HepG2 (cell line): ENCODE measurements at regions not wholly inside any gene's neighbourhood (a gene's known extent, or its start where the extent isn't known, plus 50 kb on each side); places are given as distances from the start of the nearest gene placed in this dataset.

Experiments
- ATAC-seq: fragments of 200-7000 bp; cut with Tn5 transposase; 3 replicates; pipeline ENCODE4 v1.9.1; 2020; ENCODE audit warnings: mild to moderate bottlenecking, moderate library complexity
- BruUV-seq: library from RNA; stranded (reverse); fragments of 400-500 nt; replicated peaks from 2 replicates; lab custom pipeline; 2021; lab: Mats Ljungman, UMichigan
- CTCF ChIA-PET: fragments of 300-600 bp; formaldehyde crosslinking; extraction: SDS; loops from one replicate; lab custom pipeline; 2021; ENCODE audit warnings: low total read pairs, inconsistent platforms, low intra/inter-chr PET ratio; lab: Yijun Ruan, JAX
- POLR2A ChIA-PET: fragments of 350-600 bp; sonication (Branson Sonifier 250); formaldehyde crosslinking; loops from one replicate; lab custom pipeline; 2020; ENCODE audit warnings: antibody characterized with exemption, inconsistent platforms; lab: Yijun Ruan, JAX
- DNase-seq: peaks from one replicate; pipeline ENCODE4 v3.0.0-alpha.2; 2015; ENCODE audit warnings: low spot score
- FAIRE-seq: peaks from 3 replicates; lab custom pipeline; 2011; peaks lifted over from hg19 to GRCh38; lab: Jason Lieb, UNC
- H2AFZ ChIP-seq: one replicate; pipeline ENCODE4 v1.6.1; 2011; ENCODE audit warnings: low read length, inconsistent platforms
- H3K27ac ChIP-seq: fragments of 300-600 bp; 3 replicates; pipeline ENCODE4 v1.8.0; 2011; ENCODE audit warnings: mixed run types, mild to moderate bottlenecking, mixed read lengths, low read length, inconsistent platforms; ENCODE audit not compliant: insufficient read depth; ENCODE audit errors: extremely low read length
- H3K27me3 ChIP-seq, 2 experiments: fragments of 200-600 bp in 1 of 2; 2 replicates in 1 of 2; 3 replicates in 1 of 2; pipeline versions ENCODE4 v1.6.0 to v1.8.0; 2011; ENCODE audit warnings: low read length in 2 of 2, mild to moderate bottlenecking in 2 of 2, moderate library complexity in 2 of 2, inconsistent platforms in 1 of 2; ENCODE audit not compliant: insufficient read depth in 2 of 2, control insufficient read depth in 1 of 2
- H3K36me3 ChIP-seq, 2 experiments: fragments of 200-600 bp in 1 of 2; replicated peaks in 1 of 2; 2 replicates in 1 of 2; 3 replicates in 1 of 2; pipeline versions ENCODE4 v1.5.1 to v1.8.0; 2011; ENCODE audit warnings: low read length in 2 of 2, inconsistent platforms in 1 of 2; ENCODE audit not compliant: insufficient read depth in 2 of 2, control insufficient read depth in 1 of 2
- H3K4me1 ChIP-seq: 2 replicates; pipeline ENCODE4 v1.5.1; 2012; ENCODE audit warnings: low read length, inconsistent platforms; ENCODE audit not compliant: insufficient read depth
- H3K4me2 ChIP-seq: 2 replicates; pipeline ENCODE4 v1.6.0; 2011; ENCODE audit warnings: low read depth, low read length, inconsistent platforms
- H3K4me3 ChIP-seq, 3 experiments: fragments of 200-600 bp in 1 of 3; sonication (generic), shearing (Covaris generic) in 1 of 3; replicated peaks in 1 of 3; 2 replicates each; pipeline ENCODE4 v1.5.1; 2011 to 2016; ENCODE audit warnings: low read length in 3 of 3, inconsistent platforms in 2 of 3, low read depth in 2 of 3, mild to moderate bottlenecking in 2 of 3, control low read depth in 1 of 3, mixed read lengths in 1 of 3; ENCODE audit not compliant: insufficient read depth in 1 of 3
- H3K79me2 ChIP-seq: one replicate; pipeline ENCODE4 v1.6.1; 2011; ENCODE audit warnings: low read length, inconsistent platforms; ENCODE audit not compliant: insufficient read depth
- H3K9ac ChIP-seq: 2 replicates; pipeline ENCODE4 v1.6.0; 2011; ENCODE audit warnings: mild to moderate bottlenecking, low read depth, low read length, inconsistent platforms; ENCODE audit not compliant: insufficient read depth
- H3K9me3 ChIP-seq: 2 replicates; pipeline ENCODE4 v1.5.1; 2012; ENCODE audit warnings: mild to moderate bottlenecking, low read length
- H4K20me1 ChIP-seq: 2 replicates; pipeline ENCODE4 v1.6.0; 2011; ENCODE audit warnings: inconsistent platforms, mild to moderate bottlenecking, low read length, moderate library complexity; ENCODE audit not compliant: insufficient read depth
- HDAC2 ChIP-seq: sonication (generic); formaldehyde crosslinking; IDR thresholded peaks from 2 replicates; pipeline ENCODE4 v1.4.0; 2020; ENCODE audit warnings: missing genetic modification reagents
- MAZ ChIP-seq, 2 experiments: sonication (generic) in 1 of 2; formaldehyde crosslinking in 1 of 2; IDR thresholded peaks; 2 replicates each; pipeline versions ENCODE4 v1.5.0 to v1.6.1; 2012 to 2020; ENCODE audit warnings: low read depth in 2 of 2, mild to moderate bottlenecking in 2 of 2, borderline replicate concordance in 1 of 2, improper control_type of control experiment in 1 of 2, low read length in 1 of 2, missing genetic modification reagents in 1 of 2, moderate library complexity in 1 of 2
- POLR2AphosphoS2 ChIP-seq: IDR thresholded peaks from 2 replicates; pipeline ENCODE4 v1.6.1; 2011; ENCODE audit warnings: low read depth, low read length, improper control_type of control experiment
- SKI ChIP-seq: fragments of 450-650 bp; IDR thresholded peaks from one replicate; pipeline ENCODE4 v1.6.1; 2018; ENCODE audit warnings: mild to moderate bottlenecking; ENCODE audit not compliant: partially characterized antibody
- SPEN ChIP-seq: sonication (generic); formaldehyde crosslinking; IDR thresholded peaks from 2 replicates; pipeline ENCODE4 v1.5.1; 2020; ENCODE audit warnings: low read depth, mild to moderate bottlenecking, missing genetic modification reagents
- TEAD2 ChIP-seq: sonication (generic); formaldehyde crosslinking; IDR thresholded peaks from 2 replicates; pipeline ENCODE4 v1.9.0; 2021; ENCODE audit warnings: missing genetic modification reagents
- ZNF530 ChIP-seq: sonication (generic); formaldehyde crosslinking; IDR thresholded peaks from 2 replicates; pipeline ENCODE4 v1.5.0; 2020; ENCODE audit warnings: low read depth, mild to moderate bottlenecking, missing genetic modification reagents
- WGBS: methylation state at CpG from one replicate; pipeline ENCODE4 v1.1.6; 2017; ENCODE audit warnings: low lambda C conversion rate; 5-methylcytosine and 5-hydroxymethylcytosine counted together
- in situ Hi-C: cut with HindIII; loops from 2 replicates; pipeline ENCODE4 v1.10.0; 2017; ENCODE audit warnings: low pct_unique_long_range_greater_than_20kb; ENCODE audit not compliant: extremely low pct_ligation_motif_present
- intact Hi-C: fragments of 100-400 bp; cut with micrococcal nuclease; formaldehyde crosslinking; loops from one replicate; pipeline ENCODE4 v1.10.0; 2022; ENCODE audit not compliant: unreplicated experiment
- TF ChIP-seq, protein P1 (sequence below): sonication (generic); formaldehyde crosslinking; IDR thresholded peaks from 2 replicates; pipeline ENCODE4 v1.4.0; 2020; ENCODE audit warnings: missing genetic modification reagents
- TF ChIP-seq, protein P2 (sequence below): IDR thresholded peaks from 2 replicates; pipeline ENCODE4 v1.4.0; 2020; ENCODE audit warnings: mild to moderate bottlenecking, missing genetic modification reagents

DNA sequence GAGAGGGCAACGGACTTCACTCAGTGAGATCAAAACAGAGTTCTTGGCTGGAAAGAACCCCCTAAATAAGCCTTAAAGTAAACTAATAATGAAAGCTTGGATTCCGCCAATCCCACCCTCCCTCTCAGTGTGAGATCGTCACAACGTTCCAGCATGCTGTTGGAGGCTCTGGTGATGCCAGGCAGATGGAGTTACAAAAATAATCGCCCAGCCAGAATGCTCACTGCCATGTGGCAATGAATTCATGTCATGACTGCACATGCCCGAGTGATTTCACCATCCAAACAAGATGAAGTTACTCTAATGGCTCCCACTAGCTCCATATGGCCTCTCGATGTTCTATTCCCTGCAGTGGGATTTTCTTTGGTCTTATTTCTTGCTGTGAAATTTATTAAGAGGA lies 248.0 kb downstream of the SPATA18 start:
- Histone ChIP-seq H3K9ac (no peak overlapping the region), H3K4me1 (no peaks in the 10 kb centered on the region), H2AFZ (no peak overlapping the region), H3K4me3 (no peak overlapping the region), H3K4me2 (no peak overlapping the region), H3K36me3 (no peaks in the 10 kb centered on the region), H3K27ac (no peak overlapping the region), H3K9me3 (no peaks in the 10 kb centered on the region), H4K20me1 (no peaks in the 10 kb centered on the region), H3K79me2 (no peaks in the 10 kb centered on the region), H3K27me3 (no peaks in the 10 kb centered on the region)
- WGBS = 41% methylated on average over 7 of the region's 7 CpGs
- FAIRE-seq (no peak), DNase-seq (no peak), ATAC-seq (no peak)
- in situ Hi-C loops (no loop called here), intact Hi-C loops (no loop called here)
- TF ChIP-seq ZNF530 (CRISPR knock-in tag) = no peak
- no peak for TF ChIP-seq HDAC2 (CRISPR knock-in tag)
- no peak for TF ChIP-seq MAZ (IDR thresholded peaks at IDR 0.05; ENCODE audit: borderline replicate concordance, low read depth, low read length)
- TF ChIP-seq MAZ (CRISPR knock-in tag; IDR thresholded peaks at IDR 0.05; ENCODE audit: low read depth) = no peak
- no peak for TF ChIP-seq SKI
- POLR2A ChIA-PET = no interaction called here
- BruUV-seq = no TSS peak
- CTCF ChIA-PET = no interaction called here

DNA sequence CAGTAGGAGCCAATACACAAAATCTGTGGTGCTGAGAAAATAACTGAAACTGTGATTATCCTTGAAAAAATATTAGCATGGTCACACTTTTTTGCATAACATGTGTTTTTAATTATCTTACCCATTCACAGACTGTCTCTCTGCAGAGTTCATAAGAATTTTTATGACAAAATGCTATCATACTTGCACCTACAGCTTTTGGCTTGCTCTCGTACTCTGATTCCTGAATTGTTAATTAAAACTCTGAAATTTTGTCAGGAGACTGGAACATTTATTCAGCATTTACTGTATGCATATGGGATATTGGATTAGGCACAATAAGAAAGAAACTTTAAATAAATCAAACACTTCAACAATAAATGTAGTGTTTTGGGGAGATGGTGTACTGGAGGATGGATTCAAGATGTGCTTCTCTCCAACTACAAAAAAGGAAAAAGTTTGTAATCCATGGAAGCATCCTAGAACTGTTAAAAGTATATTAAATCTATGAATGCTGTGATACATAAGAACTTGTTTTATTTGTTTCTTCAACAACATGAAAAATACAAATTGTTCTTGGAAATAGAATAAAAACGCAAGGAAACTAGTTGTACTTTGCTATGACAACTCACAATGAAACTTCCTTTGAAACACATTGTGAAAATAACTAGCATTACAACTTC lies 260.5 kb downstream of the SPATA18 start:
- Histone ChIP-seq H3K4me1 (no peaks in the 10 kb centered on the region), H2AFZ (no peak overlapping the region), H3K4me2 (no peak overlapping the region), H3K4me3 (no peak overlapping the region), H3K27ac (no peak overlapping the region), H3K27me3 (no peaks in the 10 kb centered on the region)
- WGBS = 3% methylated on average over 2 of the region's 2 CpGs
- no peak for DNase-seq
- BruUV-seq = no TSS peak
- TF ChIP-seq POLR2AphosphoS2 = no peak
- TF ChIP-seq, protein P1, sequence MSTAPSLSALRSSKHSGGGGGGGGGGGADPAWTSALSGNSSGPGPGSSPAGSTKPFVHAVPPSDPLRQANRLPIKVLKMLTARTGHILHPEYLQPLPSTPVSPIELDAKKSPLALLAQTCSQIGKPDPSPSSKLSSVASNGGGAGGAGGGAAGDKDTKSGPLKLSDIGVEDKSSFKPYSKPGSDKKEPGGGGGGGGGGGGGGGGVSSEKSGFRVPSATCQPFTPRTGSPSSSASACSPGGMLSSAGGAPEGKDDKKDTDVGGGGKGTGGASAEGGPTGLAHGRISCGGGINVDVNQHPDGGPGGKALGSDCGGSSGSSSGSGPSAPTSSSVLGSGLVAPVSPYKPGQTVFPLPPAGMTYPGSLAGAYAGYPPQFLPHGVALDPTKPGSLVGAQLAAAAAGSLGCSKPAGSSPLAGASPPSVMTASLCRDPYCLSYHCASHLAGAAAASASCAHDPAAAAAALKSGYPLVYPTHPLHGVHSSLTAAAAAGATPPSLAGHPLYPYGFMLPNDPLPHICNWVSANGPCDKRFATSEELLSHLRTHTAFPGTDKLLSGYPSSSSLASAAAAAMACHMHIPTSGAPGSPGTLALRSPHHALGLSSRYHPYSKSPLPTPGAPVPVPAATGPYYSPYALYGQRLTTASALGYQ (CRISPR knock-in tag) = no peak
- TF ChIP-seq SPEN = no peak
- TF ChIP-seq TEAD2 (CRISPR knock-in tag) = no peak
- TF ChIP-seq, protein P2, sequence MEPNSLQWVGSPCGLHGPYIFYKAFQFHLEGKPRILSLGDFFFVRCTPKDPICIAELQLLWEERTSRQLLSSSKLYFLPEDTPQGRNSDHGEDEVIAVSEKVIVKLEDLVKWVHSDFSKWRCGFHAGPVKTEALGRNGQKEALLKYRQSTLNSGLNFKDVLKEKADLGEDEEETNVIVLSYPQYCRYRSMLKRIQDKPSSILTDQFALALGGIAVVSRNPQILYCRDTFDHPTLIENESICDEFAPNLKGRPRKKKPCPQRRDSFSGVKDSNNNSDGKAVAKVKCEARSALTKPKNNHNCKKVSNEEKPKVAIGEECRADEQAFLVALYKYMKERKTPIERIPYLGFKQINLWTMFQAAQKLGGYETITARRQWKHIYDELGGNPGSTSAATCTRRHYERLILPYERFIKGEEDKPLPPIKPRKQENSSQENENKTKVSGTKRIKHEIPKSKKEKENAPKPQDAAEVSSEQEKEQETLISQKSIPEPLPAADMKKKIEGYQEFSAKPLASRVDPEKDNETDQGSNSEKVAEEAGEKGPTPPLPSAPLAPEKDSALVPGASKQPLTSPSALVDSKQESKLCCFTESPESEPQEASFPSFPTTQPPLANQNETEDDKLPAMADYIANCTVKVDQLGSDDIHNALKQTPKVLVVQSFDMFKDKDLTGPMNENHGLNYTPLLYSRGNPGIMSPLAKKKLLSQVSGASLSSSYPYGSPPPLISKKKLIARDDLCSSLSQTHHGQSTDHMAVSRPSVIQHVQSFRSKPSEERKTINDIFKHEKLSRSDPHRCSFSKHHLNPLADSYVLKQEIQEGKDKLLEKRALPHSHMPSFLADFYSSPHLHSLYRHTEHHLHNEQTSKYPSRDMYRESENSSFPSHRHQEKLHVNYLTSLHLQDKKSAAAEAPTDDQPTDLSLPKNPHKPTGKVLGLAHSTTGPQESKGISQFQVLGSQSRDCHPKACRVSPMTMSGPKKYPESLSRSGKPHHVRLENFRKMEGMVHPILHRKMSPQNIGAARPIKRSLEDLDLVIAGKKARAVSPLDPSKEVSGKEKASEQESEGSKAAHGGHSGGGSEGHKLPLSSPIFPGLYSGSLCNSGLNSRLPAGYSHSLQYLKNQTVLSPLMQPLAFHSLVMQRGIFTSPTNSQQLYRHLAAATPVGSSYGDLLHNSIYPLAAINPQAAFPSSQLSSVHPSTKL (CRISPR knock-in tag) = no peak
- TF ChIP-seq, all 625 proteins: peak for 0
- Histone ChIP-seq H3K79me2 (no peaks in the 10 kb centered on the region), H3K9ac (no peak overlapping the region), H3K9me3 (no peaks in the 10 kb centered on the region), H4K20me1 (no peaks in the 10 kb centered on the region), H3K36me3 (no peaks in the 10 kb centered on the region)
- in situ Hi-C loops (no loop called here), intact Hi-C loops (no loop called here)
- ATAC-seq (no peak), FAIRE-seq (no peak)
- POLR2A ChIA-PET = no interaction called here
- CTCF ChIA-PET = no interaction called here
